ENCODE measurements at regions not wholly inside any gene's neighbourhood (a gene's known extent, or its start where the extent isn't known, plus 50 kb on each side); places are given as distances from the start of the nearest gene placed in this dataset.

DNA sequence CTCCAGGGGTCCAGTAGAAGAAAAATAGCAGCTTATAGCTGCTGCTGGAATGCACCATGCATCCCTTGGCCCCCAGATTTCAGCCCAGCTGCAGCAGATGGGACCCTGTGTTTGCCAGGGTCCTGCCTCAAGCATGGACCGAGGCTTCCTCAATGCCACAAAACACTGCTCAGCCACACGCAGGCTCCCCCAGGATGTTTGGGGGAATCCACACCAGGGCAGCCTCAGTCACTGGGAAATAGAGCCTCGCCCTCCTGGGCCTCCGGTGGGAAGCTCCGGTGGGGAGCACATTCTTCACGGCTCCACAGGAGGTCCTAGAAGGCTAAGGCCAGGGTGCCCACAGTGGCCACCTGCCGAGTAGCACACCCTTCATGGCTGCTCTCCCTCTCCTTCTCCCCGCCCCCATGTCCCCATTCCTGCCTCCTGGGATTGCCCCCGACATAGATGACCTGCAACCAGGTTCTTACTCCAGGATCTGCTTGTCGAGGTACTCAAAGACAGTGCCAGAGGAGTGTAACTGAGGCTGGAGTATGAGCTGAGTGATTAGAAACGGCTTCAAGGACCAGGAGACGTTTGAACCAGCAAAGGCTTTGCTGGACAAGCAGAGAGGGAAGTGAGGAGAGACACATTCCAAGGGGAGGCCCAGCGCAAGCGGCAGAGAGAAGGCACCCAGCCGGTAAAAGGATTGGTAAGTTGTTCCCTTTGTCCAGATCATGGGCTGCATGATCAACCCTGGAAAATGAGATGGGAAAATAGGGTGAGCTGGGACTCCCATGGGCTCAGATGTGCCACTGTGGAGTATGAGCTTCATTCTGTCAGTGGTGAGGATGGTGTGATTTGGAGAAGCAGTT is 110.7 kb upstream of the UQCRFS1 start:
- no peak for DNase-seq

DNA sequence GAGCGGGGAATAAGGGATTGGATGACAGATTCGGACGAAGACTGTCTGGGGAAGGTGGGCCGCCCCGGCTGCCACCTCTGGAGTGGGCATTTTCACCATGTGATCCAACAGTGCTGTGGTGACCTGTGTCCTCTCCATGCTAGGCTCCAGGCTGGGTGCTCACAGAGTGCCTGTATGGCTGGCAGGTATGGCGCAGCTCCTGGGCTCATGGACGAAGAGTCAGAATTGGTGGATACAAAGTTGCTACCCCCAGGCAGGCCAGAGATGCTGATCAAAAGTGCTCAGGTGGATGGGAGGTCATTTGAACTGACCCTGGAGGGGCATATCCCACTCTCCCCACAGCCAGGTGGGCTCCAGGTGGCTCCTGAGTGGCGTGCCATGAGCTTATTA is 111.3 kb upstream of the UQCRFS1 start:
- no peak for DNase-seq

DNA sequence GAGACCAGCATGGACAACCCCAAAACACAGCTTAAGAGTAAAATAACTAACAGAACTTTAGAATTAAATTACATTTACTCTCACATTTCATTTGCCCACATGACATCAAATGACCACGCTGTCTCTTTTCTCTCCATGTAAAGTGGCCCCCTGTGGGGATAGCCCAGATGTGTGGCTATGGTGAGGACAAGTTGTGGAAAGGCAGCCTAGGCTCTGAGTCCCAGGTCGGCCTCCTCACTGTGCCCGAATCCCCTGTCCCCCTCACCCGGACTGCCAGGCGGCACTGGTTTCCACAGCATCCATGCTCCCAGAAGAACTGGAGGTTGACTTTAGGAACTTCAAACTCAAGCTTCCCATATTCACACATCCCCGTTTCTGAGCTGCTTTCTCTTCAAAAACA is 111.8 kb upstream of the UQCRFS1 start:
- no peak for DNase-seq

- DNase-seq = no peak
Measured at GRCh38 chr19:29325241-29325975, 112.5 kb upstream of the UQCRFS1 start.

- DNase-seq = no peak
Measured at GRCh38 chr19:29326351-29326750, 113.4 kb upstream of the UQCRFS1 start.

GRCh38 chr19:29326849-29327840 is 114.2 kb upstream of the UQCRFS1 start:
- no peak for DNase-seq

DNA sequence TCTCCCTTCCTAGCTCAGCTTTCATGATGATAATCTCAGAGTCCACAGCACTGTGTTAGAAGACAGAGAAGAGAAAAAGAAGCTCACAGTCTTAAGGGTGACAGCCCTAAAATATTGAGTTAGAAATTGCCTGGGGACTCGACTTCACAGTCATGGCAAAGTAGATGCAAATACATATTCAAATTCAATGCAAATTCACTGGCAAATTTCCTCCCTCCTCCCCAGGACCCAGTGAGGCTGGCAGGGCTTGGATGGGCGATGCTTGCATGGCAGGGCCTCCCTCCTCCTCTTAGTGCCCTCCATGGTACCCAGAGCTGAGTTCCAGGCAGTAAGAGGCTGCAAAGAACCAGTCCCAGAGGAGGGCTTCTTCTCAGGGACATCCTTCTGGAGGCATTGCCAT is 115.6 kb upstream of the UQCRFS1 start:
- DNase-seq = no peak

GRCh38 chr19:29329460-29330134 is 116.6 kb upstream of the UQCRFS1 start:
- DNase-seq = peak; percentile 25

GRCh38 chr19:29336425-29336824 is 123.5 kb upstream of the UQCRFS1 start:
- DNase-seq = no peak

DNA sequence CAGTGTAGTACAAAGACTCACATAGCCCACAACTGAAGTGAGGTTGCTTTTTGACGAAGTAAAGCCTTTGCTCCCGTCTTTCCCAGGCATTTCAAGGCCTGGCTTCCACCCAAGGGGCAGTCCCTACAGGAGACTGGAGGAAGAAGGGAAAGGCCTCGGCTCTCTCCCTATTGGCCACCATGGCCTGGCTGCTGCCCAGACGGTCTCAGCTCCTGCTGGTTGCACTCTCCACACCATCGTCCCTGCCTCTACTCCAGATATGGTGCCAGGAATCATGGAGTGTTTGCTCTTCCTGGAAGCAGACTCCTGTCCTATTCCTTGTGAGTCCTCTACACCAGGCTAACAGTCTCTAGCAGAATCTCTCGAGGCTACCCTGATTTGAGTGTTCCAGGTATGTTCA is 124.1 kb upstream of the UQCRFS1 start:
- DNase-seq = no peak

GRCh38 chr19:29338480-29338879 is 125.5 kb upstream of the UQCRFS1 start:
- DNase-seq = no peak

- DNase-seq = no peak
Measured at GRCh38 chr19:29342721-29343120, 129.8 kb upstream of the UQCRFS1 start.

- no peak for DNase-seq
Measured at GRCh38 chr19:29364224-29364726, 151.3 kb upstream of the UQCRFS1 start.

DNA sequence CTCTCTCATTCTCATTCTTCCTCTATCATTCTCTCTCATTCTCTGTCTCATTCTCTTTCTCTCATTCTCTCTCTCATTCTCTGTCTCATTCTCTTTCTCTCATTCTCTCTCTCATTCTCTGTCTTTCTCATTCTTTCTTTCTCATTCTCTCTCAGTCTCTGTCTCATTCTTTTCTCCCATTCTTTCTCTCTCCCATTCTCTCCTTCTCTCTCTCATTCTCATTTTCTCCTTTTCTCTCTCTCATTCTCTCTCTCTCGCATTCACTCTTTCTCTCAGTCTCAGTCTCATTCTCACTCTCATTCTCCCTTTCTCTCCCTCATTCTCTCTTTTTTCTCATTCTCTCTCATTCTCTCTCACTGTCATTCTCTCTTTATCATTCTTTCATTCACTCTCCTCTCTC is 152.0 kb upstream of the UQCRFS1 start:
- no peak for DNase-seq

DNA sequence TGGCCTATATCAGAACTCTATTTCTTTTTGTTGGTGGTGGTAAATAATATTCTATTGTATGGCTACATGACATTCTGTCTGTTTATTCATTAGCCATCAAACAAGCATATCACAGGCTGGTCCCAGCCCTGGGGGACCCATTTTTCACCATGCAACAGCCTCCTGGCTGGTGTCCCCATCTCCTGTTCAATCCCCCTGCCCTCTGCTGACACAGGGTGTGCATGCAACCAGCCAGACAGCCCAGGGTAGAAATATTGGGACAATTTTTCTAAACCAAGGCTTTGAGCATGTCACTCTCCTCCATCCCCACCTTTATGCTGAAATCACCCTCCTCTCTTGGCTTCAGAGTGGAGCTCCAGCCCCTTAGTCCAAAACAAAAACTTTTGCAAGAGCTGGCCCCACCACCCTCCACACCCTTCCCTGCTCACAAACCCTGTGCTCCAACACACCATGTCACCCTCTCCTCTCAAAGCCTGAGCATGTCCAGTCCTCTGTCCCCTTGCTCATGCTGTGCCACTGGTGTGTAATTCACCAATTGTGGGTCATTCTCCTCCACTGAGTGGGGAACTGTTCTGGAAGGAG is 153.0 kb upstream of the UQCRFS1 start:
- no peak for DNase-seq

DNA sequence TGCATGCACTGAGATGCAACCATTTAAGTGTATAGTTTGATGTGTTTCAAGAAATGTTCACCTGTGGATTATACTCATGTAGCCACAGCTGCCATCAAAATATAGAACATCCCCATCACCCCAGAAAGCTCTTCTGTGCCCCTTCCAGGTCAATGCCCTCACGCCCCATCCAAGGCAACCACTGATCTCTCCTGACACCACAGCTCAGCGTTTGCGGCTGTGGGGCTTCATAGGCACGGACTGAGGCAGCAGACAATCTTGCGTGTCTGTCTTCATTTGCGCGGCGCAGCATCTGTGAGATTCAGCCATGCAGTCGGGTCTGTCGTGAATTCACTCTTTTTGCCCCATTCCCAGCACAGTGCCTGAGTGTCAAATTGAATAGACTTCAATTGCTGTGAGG is 153.8 kb upstream of the UQCRFS1 start:
- no peak for DNase-seq

- no peak for DNase-seq
Measured at GRCh38 chr19:29367791-29368222, 154.9 kb upstream of the UQCRFS1 start.

DNA sequence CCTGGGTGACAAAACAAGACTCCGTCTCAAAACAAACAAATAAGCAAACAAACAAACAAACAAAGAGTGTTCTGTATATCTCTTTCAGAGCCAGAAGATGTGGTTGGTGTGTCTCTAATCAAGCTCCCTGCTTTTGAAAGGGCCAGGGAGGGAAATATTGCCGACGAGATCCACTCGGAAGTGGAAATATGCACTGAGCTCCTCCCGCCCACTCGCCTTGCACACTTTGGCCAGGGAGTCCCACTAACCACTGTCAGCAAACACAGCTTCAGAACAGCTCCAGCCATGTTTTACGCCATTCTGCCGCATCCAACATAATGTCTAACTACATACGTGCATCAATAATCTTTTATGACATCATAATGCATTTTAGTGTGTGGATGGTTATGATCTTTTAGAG is 155.5 kb upstream of the VSTM2B start:
- no peak for DNase-seq

- no peak for DNase-seq
Measured at GRCh38 chr19:29371251-29372090, 154.3 kb upstream of the VSTM2B start.

DNA sequence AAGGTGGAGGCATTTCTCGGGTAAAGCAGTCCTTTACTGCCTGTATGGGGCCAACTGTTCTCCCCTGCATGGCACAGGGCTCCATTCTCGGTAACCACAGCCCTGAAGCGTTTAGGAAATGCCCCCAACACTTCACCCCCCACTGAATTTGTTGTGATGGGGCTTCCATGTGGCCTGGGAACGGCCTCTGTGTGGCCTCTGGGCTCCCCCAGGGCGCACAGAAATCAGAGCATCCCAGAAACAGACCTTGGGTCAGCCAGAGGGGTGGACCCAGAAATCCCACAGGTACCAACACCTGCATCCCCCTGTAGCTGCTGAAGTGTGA is 153.7 kb upstream of the VSTM2B start:
- no peak for DNase-seq

DNA sequence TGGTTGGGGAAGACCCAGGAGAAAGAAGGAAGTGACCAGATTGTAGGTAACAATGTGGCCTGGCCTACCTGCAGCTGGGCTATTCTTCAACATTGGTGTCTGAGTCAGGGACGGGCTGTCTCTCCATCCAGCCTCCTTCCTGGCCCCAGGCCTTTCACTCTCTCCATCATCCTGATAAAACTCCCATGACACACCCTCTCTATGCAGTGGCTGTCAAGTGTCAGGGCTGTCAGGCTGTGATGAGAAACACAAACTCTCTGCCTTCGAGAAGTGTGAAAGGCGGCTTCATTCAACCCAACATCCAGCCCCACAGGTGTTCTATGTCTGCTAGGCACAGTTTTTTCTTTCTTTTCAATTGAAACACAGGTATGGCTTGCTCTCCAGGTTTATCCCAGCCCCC is 153.3 kb upstream of the VSTM2B start:
- DNase-seq = no peak

All from right kidney (tissue), 1 donor.